Parathyroid adenoma (tissue), 2 donors: ENCODE measurements at regions not wholly inside any gene's neighbourhood (a gene's known extent, or its start where the extent isn't known, plus 50 kb on each side); places are given as distances from the start of the nearest gene placed in this dataset.

Source experiments
- H2AFZ ChIP-seq: fragments of 300-600 bp; sonication (generic); one replicate; pipeline ENCODE4 v1.7.0; 2017; ENCODE audit warnings: antibody characterized with exemption, mild to moderate bottlenecking
- H3K27ac ChIP-seq: fragments of 300-600 bp; sonication (generic); one replicate; pipeline ENCODE4 v1.7.0; 2017
- H3K27me3 ChIP-seq: fragments of 300-600 bp; sonication (generic); one replicate; pipeline ENCODE4 v1.7.0; 2017; ENCODE audit warnings: low read length; ENCODE audit not compliant: control insufficient read depth, insufficient read depth
- H3K36me3 ChIP-seq: fragments of 300-600 bp; sonication (generic); one replicate; pipeline ENCODE4 v1.7.0; 2017; ENCODE audit warnings: low read length; ENCODE audit not compliant: control insufficient read depth, insufficient read depth
- H3K4me1 ChIP-seq: fragments of 300-600 bp; sonication (generic); one replicate; pipeline ENCODE4 v1.7.0; 2017; ENCODE audit warnings: control low read depth
- H3K4me2 ChIP-seq: fragments of 300-600 bp; sonication (generic); one replicate; pipeline ENCODE4 v1.7.0; 2017; ENCODE audit warnings: low read length
- H3K4me3 ChIP-seq: fragments of 300-600 bp; sonication (generic); one replicate; pipeline ENCODE4 v1.7.0; 2017; ENCODE audit warnings: low read depth, low read length
- H3K79me2 ChIP-seq: fragments of 300-600 bp; sonication (generic); one replicate; pipeline ENCODE4 v1.7.0; 2017; ENCODE audit warnings: control low read depth
- H3K9ac ChIP-seq: fragments of 300-600 bp; sonication (generic); one replicate; pipeline ENCODE4 v1.7.0; 2017; ENCODE audit warnings: mild to moderate bottlenecking
- H3K9me3 ChIP-seq: fragments of 300-600 bp; sonication (generic); one replicate; pipeline ENCODE4 v1.7.0; 2017; ENCODE audit warnings: low read length; ENCODE audit not compliant: control insufficient read depth
- TF ChIP-seq, protein P1 (sequence below): fragments of 300-600 bp; sonication (generic); IDR thresholded peaks from one replicate; pipeline ENCODE4 v1.7.0; 2017; ENCODE audit warnings: antibody characterized with exemption, mild to moderate bottlenecking
- donor health status: primary hyperparathyroidism.

DNA sequence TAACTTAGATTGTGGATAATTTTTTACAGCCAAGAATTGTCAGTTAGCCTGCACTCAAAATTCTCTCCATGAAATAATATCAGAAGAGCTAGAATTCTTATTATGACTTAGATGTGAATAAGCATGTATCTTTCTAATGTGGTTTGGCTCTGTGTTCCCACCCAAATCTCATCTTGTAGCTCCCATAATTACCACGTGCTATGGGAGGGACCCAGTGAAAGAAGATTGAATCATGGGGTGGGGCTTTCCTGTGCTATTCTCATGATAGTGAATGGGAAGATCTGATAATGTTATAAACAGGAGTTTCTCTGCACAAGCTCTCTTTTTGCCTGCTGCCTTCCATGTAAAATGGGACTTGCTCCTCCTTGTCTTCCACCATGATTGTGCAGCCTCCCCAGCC, 176.8 kb downstream of the MAT2B start:
- no peaks in the 10 kb centered on the region for H3K4me1 ChIP-seq
- H3K36me3 ChIP-seq: no peaks in the 10 kb centered on the region
- no peak overlapping the region for H3K9ac ChIP-seq
- no peak overlapping the region for H3K4me2 ChIP-seq
- TF ChIP-seq, protein P1, sequence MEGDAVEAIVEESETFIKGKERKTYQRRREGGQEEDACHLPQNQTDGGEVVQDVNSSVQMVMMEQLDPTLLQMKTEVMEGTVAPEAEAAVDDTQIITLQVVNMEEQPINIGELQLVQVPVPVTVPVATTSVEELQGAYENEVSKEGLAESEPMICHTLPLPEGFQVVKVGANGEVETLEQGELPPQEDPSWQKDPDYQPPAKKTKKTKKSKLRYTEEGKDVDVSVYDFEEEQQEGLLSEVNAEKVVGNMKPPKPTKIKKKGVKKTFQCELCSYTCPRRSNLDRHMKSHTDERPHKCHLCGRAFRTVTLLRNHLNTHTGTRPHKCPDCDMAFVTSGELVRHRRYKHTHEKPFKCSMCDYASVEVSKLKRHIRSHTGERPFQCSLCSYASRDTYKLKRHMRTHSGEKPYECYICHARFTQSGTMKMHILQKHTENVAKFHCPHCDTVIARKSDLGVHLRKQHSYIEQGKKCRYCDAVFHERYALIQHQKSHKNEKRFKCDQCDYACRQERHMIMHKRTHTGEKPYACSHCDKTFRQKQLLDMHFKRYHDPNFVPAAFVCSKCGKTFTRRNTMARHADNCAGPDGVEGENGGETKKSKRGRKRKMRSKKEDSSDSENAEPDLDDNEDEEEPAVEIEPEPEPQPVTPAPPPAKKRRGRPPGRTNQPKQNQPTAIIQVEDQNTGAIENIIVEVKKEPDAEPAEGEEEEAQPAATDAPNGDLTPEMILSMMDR: no peak
- no peak overlapping the region for H3K4me3 ChIP-seq
- H3K9me3 ChIP-seq: no peaks in the 10 kb centered on the region
- no peaks in the 10 kb centered on the region for H3K79me2 ChIP-seq
- H2AFZ ChIP-seq: no peak overlapping the region
- no peak overlapping the region for H3K27ac ChIP-seq
- H3K27me3 ChIP-seq: no peaks in the 10 kb centered on the region

DNA sequence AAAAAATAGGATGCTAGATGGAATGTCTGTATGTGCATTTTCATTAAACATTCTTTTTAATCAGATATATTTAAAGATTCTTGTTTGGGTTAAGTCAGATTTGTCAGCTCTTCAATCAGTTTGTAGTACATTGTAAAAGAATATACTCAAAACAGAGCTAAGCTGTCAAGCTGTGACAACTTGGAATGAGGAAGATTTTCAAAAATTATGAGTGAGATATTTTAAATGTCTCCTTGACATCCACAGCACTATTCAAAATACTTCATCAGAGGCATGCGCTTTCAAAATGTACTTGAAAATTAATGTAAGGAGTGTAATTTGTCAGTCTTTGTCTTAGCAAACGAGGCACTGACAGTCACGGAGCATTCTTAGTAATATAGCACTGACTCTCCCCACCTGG, 182.0 kb downstream of the MAT2B start:
- Histone ChIP-seq H3K4me1 (no peaks in the 10 kb centered on the region), H3K27me3 (no peaks in the 10 kb centered on the region), H3K4me2 (no peak overlapping the region), H3K36me3 (no peaks in the 10 kb centered on the region), H3K27ac (no peak overlapping the region), H3K9ac (no peak overlapping the region), H3K79me2 (no peaks in the 10 kb centered on the region), H3K4me3 (no peak overlapping the region), H2AFZ (no peak overlapping the region), H3K9me3 (no peaks in the 10 kb centered on the region)
- TF ChIP-seq, protein P1: no peak

DNA sequence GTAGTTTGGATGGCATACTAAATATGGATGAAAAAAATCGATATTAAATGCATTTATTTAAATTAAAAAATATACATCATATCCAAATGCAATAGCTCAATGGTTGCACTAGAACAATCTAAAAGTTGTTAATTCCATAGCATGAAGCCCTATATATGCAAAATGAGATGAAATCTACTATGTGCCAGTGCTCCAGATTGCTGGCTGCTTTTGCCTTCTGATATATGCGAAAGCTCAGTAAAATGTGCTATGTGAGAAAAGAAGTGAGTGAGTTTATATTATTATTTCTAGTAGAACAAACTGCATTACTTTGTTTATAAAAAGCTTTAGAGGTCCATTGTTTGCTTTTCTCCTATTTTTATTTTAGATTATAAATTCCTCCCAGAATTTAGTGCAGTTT, 186.7 kb downstream of the MAT2B start:
- Histone ChIP-seq H3K27ac (no peak overlapping the region), H3K9ac (no peak overlapping the region), H3K36me3 (no peaks in the 10 kb centered on the region), H3K4me1 (no peaks in the 10 kb centered on the region), H2AFZ (no peak overlapping the region), H3K9me3 (no peaks in the 10 kb centered on the region), H3K79me2 (no peaks in the 10 kb centered on the region), H3K4me3 (no peak overlapping the region), H3K4me2 (no peak overlapping the region), H3K27me3 (no peaks in the 10 kb centered on the region)
- TF ChIP-seq, protein P1: no peak

DNA sequence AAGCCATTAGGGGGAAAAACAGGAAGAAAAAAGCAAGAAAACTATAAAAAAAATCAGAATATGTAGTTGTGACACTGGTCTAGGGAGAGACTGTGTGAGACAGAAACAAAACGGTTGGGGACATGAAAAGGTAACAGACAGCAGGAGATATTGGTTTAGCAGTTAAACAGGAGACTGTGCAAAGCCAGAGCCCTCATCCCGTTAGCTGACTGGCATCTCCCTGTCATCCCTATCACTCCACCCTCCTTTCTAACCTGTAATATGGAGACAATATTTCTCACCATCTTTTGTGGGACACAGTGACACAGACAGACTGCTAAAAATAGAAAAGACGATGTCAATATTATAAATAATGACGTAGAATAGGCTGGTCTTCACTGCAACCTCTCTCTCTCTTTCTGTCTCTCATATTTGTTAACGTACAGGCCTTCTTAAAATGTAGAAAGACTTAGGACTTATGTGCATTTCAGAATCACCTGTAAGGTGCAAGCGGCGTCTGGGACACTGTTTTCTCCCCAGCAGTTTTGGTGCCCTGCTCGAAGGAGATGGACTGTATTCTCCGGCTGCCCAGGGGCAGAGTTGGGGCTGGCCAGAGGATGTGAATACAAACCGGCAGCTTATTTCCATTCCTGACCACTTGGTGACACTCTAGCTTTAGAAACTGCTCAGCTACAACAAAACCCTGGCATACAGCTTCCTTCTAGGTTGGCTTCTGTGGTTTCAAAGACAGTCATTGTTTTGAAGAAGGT, 190.6 kb downstream of the MAT2B start:
- no peaks in the 10 kb centered on the region for H3K36me3 ChIP-seq
- no peaks in the 10 kb centered on the region for H3K79me2 ChIP-seq
- H3K9ac ChIP-seq: no peak overlapping the region
- H3K4me1 ChIP-seq: no peaks in the 10 kb centered on the region
- no peaks in the 10 kb centered on the region for H3K9me3 ChIP-seq
- H3K27me3 ChIP-seq: no peaks in the 10 kb centered on the region
- no peak overlapping the region for H2AFZ ChIP-seq
- no peak overlapping the region for H3K27ac ChIP-seq
- no peak overlapping the region for H3K4me3 ChIP-seq
- no peak overlapping the region for H3K4me2 ChIP-seq
- TF ChIP-seq, protein P1: peak; percentile 11

DNA sequence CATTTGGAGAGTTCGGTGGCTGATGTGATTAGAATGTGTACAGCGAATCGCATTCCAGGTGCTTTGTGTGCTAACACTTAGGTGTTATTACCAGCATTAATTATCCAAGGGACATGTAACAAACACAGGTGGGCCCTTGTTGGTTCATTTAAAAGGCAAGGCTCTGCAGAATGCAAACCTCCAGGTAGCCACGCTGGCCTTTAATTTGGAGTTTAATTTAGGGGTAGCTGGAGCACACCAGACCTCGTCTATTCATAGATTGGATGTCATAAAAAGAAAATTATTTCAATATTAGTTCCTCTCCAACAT, 191.1 kb downstream of the MAT2B start:
- no peaks in the 10 kb centered on the region for H3K9me3 ChIP-seq
- no peak overlapping the region for H3K27ac ChIP-seq
- H2AFZ ChIP-seq: no peak overlapping the region
- no peaks in the 10 kb centered on the region for H3K27me3 ChIP-seq
- no peak overlapping the region for H3K4me3 ChIP-seq
- H3K4me1 ChIP-seq: no peaks in the 10 kb centered on the region
- H3K9ac ChIP-seq: no peak overlapping the region
- H3K36me3 ChIP-seq: no peaks in the 10 kb centered on the region
- no peak overlapping the region for H3K4me2 ChIP-seq
- H3K79me2 ChIP-seq: no peaks in the 10 kb centered on the region
- TF ChIP-seq, protein P1: no peak
